HUES6 (cell line): ENCODE measurements at regions not wholly inside any gene's neighbourhood (a gene's known extent, or its start where the extent isn't known, plus 50 kb on each side); places are given as distances from the start of the nearest gene placed in this dataset.

Source experiments
- H3K27ac ChIP-seq: 2 replicates; pipeline ENCODE4 v1.7.0; 2013; ENCODE audit warnings: low read depth, mild to moderate bottlenecking, low read length, inconsistent platforms
- H3K27me3 ChIP-seq: 2 replicates; pipeline ENCODE4 v1.6.1; 2013; ENCODE audit warnings: low read length; ENCODE audit not compliant: control insufficient read depth, insufficient read depth
- H3K36me3 ChIP-seq: 2 replicates; pipeline ENCODE4 v1.6.1; 2013; ENCODE audit warnings: low read length; ENCODE audit not compliant: control insufficient read depth, insufficient read depth
- H3K4me1 ChIP-seq: 2 replicates; pipeline ENCODE4 v1.6.1; 2013; ENCODE audit warnings: low read length; ENCODE audit not compliant: control insufficient read depth, insufficient read depth
- H3K4me3 ChIP-seq: 2 replicates; pipeline ENCODE4 v1.5.1; 2013; ENCODE audit warnings: low read depth, low read length
- H3K9ac ChIP-seq: one replicate; pipeline ENCODE4 v1.6.1; 2013; ENCODE audit warnings: mild to moderate bottlenecking, low read length
- H3K9me3 ChIP-seq: 2 replicates; pipeline ENCODE4 v1.6.1; 2013; ENCODE audit warnings: low read depth, low read length; ENCODE audit not compliant: control insufficient read depth, insufficient read depth

DNA sequence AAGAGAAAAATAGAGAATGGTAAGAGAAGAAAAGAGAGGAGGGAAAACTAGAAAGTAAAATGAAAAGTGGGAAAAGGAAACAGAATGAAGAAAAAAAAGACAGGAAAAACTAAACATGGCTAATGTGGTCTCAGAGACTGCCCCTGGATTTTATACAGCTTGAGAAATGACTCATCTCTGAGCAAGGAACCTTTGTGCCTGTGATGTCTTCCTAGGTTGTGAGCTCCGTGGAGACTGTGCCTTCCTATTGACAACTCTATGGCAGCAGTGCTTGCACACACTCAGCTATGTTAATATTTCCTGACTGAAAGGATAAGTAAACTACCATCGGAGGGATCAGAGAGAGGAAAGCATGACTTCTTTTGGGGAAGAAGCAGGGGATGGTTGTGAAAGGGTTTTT lies 203.8 kb downstream of the RDH14 start:
- Histone ChIP-seq H3K9ac (no peak overlapping the region), H3K4me1 (no peaks in the 10 kb centered on the region), H3K4me3 (no peak overlapping the region), H3K27me3 (no peaks in the 10 kb centered on the region), H3K9me3 (no peaks in the 10 kb centered on the region), H3K36me3 (no peaks in the 10 kb centered on the region), H3K27ac (no peak overlapping the region)

DNA sequence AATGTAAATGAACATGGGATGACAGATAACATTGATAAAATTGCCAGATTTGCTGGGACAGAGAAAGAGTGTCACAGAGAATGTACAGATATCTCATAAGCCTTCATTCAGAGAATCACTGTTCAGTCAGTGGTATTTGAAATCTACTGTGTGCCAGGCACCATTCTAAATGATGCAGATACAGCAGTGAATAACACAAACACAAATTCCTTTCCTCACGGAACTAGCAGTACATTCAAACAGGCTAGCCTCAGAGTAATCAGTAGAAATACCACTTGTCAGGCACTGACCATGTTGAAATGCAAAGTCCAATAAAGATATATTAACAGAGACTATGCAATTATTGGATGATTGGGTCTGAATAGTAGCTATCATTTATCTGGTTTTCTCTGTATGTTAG lies 211.0 kb downstream of the RDH14 start:
- Histone ChIP-seq H3K4me1 (no peaks in the 10 kb centered on the region), H3K9me3 (no peaks in the 10 kb centered on the region), H3K4me3 (no peak overlapping the region)

DNA sequence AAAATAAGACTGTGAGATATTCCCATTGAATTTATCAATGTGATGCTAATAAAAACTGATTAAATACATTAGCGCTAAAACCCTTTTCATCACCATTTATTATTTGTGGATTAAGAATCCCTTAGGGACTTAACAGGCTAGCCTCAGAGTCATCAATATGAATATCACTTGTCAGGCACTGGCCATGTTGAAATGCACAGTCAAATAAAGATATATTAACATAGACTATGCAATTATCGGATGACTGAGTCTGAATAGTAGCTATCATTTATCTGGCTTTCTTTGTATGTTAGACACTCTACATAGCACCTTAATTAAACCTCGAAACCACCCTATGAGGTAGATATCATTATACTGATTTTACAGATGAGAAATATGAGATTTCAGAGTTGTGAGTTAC lies 213.6 kb downstream of the RDH14 start:
- Histone ChIP-seq H3K4me3 (no peak overlapping the region), H3K27ac (no peak overlapping the region), H3K4me1 (no peaks in the 10 kb centered on the region), H3K9me3 (no peaks in the 10 kb centered on the region), H3K36me3 (no peaks in the 10 kb centered on the region), H3K27me3 (no peaks in the 10 kb centered on the region), H3K9ac (no peak overlapping the region)

More for the DNA sequence above, 211.0 kb downstream of the RDH14 start:
- Histone ChIP-seq H3K9ac (no peak overlapping the region), H3K27me3 (no peaks in the 10 kb centered on the region), H3K36me3 (no peaks in the 10 kb centered on the region), H3K27ac (no peak overlapping the region)

DNA sequence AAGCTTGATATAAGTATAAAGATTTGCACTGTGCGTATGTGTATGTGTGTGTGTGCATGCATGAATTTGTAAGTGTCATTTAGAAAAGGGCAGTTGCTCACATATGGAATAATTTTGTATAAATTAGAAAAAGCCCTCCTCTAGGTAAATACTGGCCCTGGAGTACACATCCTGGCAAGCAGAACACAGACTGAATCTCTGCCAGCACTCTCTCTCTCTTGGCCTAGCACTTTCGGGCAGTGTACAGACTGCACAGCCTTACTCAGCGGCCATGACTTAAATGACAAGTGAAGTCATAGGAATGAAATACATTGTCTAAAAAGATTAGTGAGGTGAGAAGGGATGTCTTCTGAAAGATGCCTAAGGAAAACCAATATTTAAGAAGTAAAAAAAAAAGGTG lies 214.1 kb downstream of the RDH14 start:
- Histone ChIP-seq H3K9ac (no peak overlapping the region), H3K4me3 (no peak overlapping the region), H3K9me3 (no peaks in the 10 kb centered on the region), H3K27ac (no peak overlapping the region), H3K27me3 (no peaks in the 10 kb centered on the region), H3K36me3 (no peaks in the 10 kb centered on the region), H3K4me1 (no peaks in the 10 kb centered on the region)

DNA sequence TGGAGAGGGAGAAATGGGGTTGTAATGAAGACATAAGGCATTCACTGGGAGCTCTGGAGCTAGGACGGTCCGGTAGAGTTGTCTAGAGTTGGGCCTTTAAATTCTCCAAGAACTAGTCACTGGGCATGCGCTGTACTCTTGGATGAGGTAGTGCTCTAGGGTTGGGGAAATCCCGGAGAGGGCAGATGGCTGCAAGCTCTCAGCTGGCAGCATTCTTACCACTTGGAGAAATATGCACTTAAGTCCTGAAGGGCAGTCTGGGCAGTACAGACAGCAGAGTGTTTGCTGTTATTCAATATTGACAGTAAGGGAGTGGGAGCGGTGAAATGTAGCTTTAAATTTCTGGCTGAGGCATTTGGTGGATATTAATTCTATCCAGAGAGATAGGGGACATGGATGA lies 214.6 kb downstream of the RDH14 start:
- Histone ChIP-seq H3K36me3 (no peaks in the 10 kb centered on the region), H3K27me3 (no peaks in the 10 kb centered on the region), H3K9ac (no peak overlapping the region), H3K4me3 (no peak overlapping the region), H3K27ac (no peak overlapping the region), H3K9me3 (no peaks in the 10 kb centered on the region), H3K4me1 (no peaks in the 10 kb centered on the region)

DNA sequence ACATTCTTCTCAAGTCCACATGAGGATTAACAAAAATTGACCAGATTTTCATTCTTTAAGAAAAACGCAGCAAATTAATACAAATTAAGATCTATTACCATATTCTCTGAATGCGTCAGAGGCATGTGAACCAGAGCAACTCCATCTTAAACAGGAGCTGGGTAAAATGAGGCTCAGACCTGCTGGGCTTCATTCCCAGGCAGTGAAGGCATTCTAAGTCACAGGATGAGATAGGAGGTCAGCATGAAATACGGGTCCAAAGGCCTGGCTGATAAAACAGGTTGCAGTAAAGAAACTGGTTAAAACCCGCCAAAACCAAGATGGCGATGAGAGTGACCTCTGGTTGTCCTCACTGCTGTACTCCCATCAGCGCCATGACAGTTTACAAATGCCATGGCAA lies 217.6 kb downstream of the RDH14 start:
- Histone ChIP-seq H3K4me3 (no peak overlapping the region), H3K9ac (no peak overlapping the region), H3K36me3 (no peaks in the 10 kb centered on the region), H3K9me3 (no peaks in the 10 kb centered on the region), H3K27me3 (no peaks in the 10 kb centered on the region), H3K27ac (no peak overlapping the region), H3K4me1 (no peaks in the 10 kb centered on the region)

DNA sequence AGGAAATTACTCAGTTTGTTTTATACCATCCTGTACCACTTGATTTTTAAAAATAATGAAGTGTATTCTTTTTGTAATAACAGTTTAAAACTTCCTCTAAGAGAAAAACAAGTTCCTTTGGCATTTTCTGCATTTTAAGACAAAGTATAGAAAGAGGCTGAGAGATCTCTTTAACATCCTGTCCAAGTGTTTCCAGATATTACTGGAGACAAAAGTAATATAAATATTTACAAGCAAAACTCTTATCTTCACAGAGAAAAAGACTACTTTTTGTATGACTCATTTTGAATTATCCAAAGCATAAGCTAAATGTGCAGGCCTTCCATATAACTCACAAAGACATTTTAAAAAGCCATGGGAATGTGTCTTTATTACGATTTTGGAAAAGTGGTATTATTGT lies 221.1 kb downstream of the RDH14 start:
- no peak overlapping the region for H3K9ac ChIP-seq
- no peaks in the 10 kb centered on the region for H3K4me1 ChIP-seq
- no peak overlapping the region for H3K27ac ChIP-seq

DNA sequence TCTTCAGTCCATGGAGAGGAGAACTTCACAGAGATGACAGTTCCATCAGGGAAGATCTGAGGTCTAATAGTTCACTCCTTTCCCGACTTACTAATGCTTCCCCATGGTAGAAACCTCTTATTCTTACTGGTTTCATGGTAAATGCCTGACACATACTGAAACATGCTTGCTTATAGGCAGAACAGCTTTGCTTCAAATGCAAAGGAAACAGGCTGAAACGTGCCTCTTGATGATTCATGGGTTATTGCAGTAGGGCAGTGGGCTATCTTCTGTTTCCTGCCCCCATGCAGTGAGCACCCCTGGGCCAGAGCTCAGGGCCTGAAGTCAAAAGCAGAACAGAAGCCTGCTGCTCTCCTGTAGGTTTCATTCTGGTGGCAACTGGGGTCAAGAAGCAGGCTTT lies 223.5 kb downstream of the RDH14 start:
- Histone ChIP-seq H3K27me3 (no peaks in the 10 kb centered on the region), H3K36me3 (no peaks in the 10 kb centered on the region), H3K27ac (no peak overlapping the region), H3K4me1 (no peaks in the 10 kb centered on the region), H3K4me3 (no peak overlapping the region), H3K9me3 (no peaks in the 10 kb centered on the region), H3K9ac (no peak overlapping the region)

More for the DNA sequence above, 221.1 kb downstream of the RDH14 start:
- no peaks in the 10 kb centered on the region for H3K36me3 ChIP-seq
- H3K27me3 ChIP-seq, result no peaks in the 10 kb centered on the region
- no peaks in the 10 kb centered on the region for H3K9me3 ChIP-seq
- H3K4me3 ChIP-seq, result no peak overlapping the region

DNA sequence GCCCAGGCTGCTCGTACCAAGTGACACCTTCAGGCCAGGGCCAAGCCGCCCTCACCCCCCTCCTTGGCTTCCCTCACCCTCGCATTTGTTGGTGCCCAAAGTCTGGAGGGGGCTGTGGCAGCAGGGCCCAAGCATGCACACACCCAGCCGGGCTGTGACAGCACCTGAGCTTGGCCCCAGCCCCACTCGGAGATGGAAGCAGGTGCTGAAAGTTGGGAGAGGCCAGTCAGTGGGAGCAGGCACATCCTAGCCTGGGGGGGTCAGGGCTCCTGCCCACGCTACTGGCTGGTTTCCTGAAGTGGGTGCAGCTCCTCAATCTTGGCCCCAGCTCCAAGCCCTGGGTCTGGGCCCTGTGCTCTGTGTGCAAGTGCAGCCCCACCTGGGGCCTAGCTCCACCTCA lies 228.0 kb downstream of the RDH14 start:
- no peak overlapping the region for H3K9ac ChIP-seq
- no peaks in the 10 kb centered on the region for H3K4me1 ChIP-seq
- no peak overlapping the region for H3K27ac ChIP-seq
- no peaks in the 10 kb centered on the region for H3K27me3 ChIP-seq
- H3K36me3 ChIP-seq, result no peaks in the 10 kb centered on the region
- H3K4me3 ChIP-seq, result no peak overlapping the region
- no peaks in the 10 kb centered on the region for H3K9me3 ChIP-seq

DNA sequence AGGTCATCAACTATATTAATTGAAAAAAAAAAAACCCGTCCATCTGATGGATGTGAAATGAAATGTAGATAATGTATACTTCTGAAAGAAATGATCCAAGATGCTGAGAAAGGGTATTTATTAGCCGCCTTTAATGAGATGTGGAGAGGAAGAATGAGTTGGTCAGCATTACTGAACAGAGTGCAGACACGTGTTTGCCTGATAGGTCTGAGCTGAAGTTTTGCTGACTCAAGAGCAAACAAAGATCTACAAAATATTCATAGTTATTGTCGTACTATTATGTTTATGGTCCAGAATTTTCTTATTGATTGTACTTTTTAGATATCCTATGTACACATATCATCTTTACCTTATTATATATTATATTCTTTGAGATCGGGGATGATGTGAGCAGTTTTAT lies 235.3 kb downstream of the RDH14 start:
- Histone ChIP-seq H3K27ac (no peak overlapping the region), H3K9ac (no peak overlapping the region), H3K9me3 (no peaks in the 10 kb centered on the region), H3K4me1 (no peaks in the 10 kb centered on the region), H3K4me3 (no peak overlapping the region), H3K27me3 (no peaks in the 10 kb centered on the region; the same call in 1 of the 2 replicates), H3K36me3 (no peaks in the 10 kb centered on the region)

DNA sequence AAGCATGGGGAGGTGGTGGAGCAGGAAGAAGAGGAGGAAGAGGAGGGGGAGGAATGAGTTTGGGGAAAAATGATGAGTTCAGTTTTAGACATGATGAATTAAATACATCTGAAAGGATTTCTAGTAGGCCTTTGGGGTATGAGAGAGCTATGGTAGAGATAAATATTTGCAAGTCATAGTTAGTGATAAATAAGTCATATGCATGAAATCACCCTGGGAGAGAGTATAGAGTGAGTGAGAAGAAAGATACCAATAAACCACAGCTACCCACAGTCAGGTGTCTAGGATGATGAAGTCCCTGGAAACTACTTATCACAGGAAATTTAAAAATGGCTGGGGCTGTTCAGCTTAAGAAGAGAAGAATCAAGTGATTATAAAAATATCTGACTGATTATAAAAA lies 240.5 kb downstream of the RDH14 start:
- Histone ChIP-seq H3K4me1 (no peaks in the 10 kb centered on the region), H3K36me3 (no peaks in the 10 kb centered on the region), H3K4me3 (no peak overlapping the region), H3K9me3 (no peaks in the 10 kb centered on the region), H3K27me3 (no peaks in the 10 kb centered on the region; the same call in 1 of the 2 replicates), H3K9ac (no peak overlapping the region), H3K27ac (no peak overlapping the region)

DNA sequence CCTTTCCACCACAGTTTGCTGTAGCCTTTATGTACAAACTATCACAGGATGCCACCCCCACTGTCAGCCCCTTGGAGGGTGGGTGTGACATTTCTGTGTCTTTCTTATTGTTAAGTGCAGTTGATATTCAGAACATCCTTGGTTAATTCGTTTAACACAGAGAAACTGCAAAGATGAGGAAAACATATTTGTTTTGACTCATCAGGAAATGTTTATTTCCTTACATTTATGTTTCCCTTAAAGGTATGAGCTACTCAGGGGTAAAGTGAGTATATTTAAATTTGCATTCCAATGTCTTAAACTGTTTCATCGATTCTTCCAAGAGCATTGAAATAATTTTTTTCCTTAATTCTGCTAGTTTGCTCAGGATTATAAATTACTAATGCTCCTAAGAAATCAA lies 243.4 kb downstream of the RDH14 start:
- Histone ChIP-seq H3K4me3 (no peak overlapping the region), H3K27me3 (no peaks in the 10 kb centered on the region), H3K36me3 (no peaks in the 10 kb centered on the region), H3K27ac (no peak overlapping the region), H3K9me3 (no peaks in the 10 kb centered on the region), H3K4me1 (no peaks in the 10 kb centered on the region), H3K9ac (no peak overlapping the region)
